Stimulated activated CD4-positive, alpha-beta T cell treated with anti-CD3 and anti-CD28 coated beads, TNF-alpha, amount 100 ng/mL, for 1 hour (primary cell): ENCODE measurements at regions not wholly inside any gene's neighbourhood (a gene's known extent, or its start where the extent isn't known, plus 50 kb on each side); places are given as distances from the start of the nearest gene placed in this dataset.
"Not testable (repeated sequence)": the region's sequence is repeated elsewhere in the genome, so short reads cannot be mapped to it uniquely, and the experiment has no call there.

Experiments used
- DNase-seq, 3 donors: peaks; one replicate each; pipeline ENCODE4 v3.0.0-alpha.2; 2020; ENCODE audit warnings: low read depth in 3 of 3, low spot score in 1 of 3

GRCh38 chr10:46740368-46740767 lies 161.4 kb downstream of the SYT15 start:
- DNase-seq: not testable (repeated sequence)

- DNase-seq: not testable (repeated sequence)
These were observed 162.2 kb upstream of the PTPN20 start for GRCh38 chr10:46749003-46749402.

- DNase-seq: not testable (repeated sequence)
These were observed 161.8 kb upstream of the PTPN20 start for GRCh38 chr10:46749470-46749869.

- DNase-seq: not testable (repeated sequence)
These were observed 157.5 kb upstream of the PTPN20 start for GRCh38 chr10:46753763-46754162.

- not testable (repeated sequence) for DNase-seq
These were observed 149.8 kb upstream of the PTPN20 start for GRCh38 chr10:46761471-46761870.

GRCh38 chr10:46768515-46769291 lies 142.5 kb upstream of the PTPN20 start:
- not testable (repeated sequence) for DNase-seq

- DNase-seq: not testable (repeated sequence)
These were observed 137.9 kb upstream of the PTPN20 start for GRCh38 chr10:46773178-46773896.

GRCh38 chr10:46773897-46774236 lies 137.4 kb upstream of the PTPN20 start:
- not testable (repeated sequence) for DNase-seq

- DNase-seq: not testable (repeated sequence)
These were observed 136.9 kb upstream of the PTPN20 start for GRCh38 chr10:46774366-46774765.

GRCh38 chr10:46774945-46775667 lies 136.1 kb upstream of the PTPN20 start:
- DNase-seq: not testable (repeated sequence)

GRCh38 chr10:46775668-46776059 lies 135.6 kb upstream of the PTPN20 start:
- DNase-seq: not testable (repeated sequence)

- not testable (repeated sequence) for DNase-seq
These were observed 131.7 kb upstream of the PTPN20 start for GRCh38 chr10:46779571-46779970.

GRCh38 chr10:46780164-46780563 lies 131.1 kb upstream of the PTPN20 start:
- not testable (repeated sequence) for DNase-seq

- not testable (repeated sequence) for DNase-seq
These were observed 130.2 kb upstream of the PTPN20 start for GRCh38 chr10:46781001-46781400.

GRCh38 chr10:46782001-46782874 lies 129.0 kb upstream of the PTPN20 start:
- DNase-seq: not testable (repeated sequence)

- not testable (repeated sequence) for DNase-seq
These were observed 126.6 kb upstream of the PTPN20 start for GRCh38 chr10:46784665-46785064.

- not testable (repeated sequence) for DNase-seq
These were observed 125.1 kb upstream of the PTPN20 start for GRCh38 chr10:46786125-46786517.

- DNase-seq: peak; percentile 22 to 35 (median 23)
These were observed 124.5 kb upstream of the PTPN20 start for GRCh38 chr10:46786518-46787320.

GRCh38 chr10:46787321-46787615 lies 124.0 kb upstream of the PTPN20 start:
- no peak for DNase-seq
